B cell (primary cell): ENCODE measurements at regions not wholly inside any gene's neighbourhood (a gene's known extent, or its start where the extent isn't known, plus 50 kb on each side); places are given as distances from the start of the nearest gene placed in this dataset.

Source experiments
- ATAC-seq: fragments of 200-7000 bp; cut with Tn5 transposase; one replicate; pipeline ENCODE4 v1.10.0; 2021; ENCODE audit warnings: low read depth, mild to moderate bottlenecking, moderate number of reproducible peaks, moderate library complexity
- CTCF ChIA-PET: fragments of 350-600 bp; sonication (Branson Sonifier 250); formaldehyde crosslinking; loops from one replicate; lab custom pipeline; 2021; ENCODE audit warnings: antibody characterized with exemption, inconsistent platforms; lab: Charles Lee
- POLR2A ChIA-PET: fragments of 350-600 bp; sonication (Branson Sonifier 250); formaldehyde crosslinking; loops from one replicate; lab custom pipeline; 2021; ENCODE audit warnings: antibody characterized with exemption; lab: Charles Lee
- DNase-seq: peaks from one replicate; pipeline ENCODE4 v3.0.0; 2013
- H2AFZ ChIP-seq: 2 replicates; pipeline ENCODE4 v1.6.1; 2012; ENCODE audit warnings: mild to moderate bottlenecking, low read depth, low read length; ENCODE audit not compliant: insufficient read depth, poor library complexity, severe bottlenecking
- H3K27ac ChIP-seq, 2 donors: 1 replicate in 1 of 2; 2 replicates in 1 of 2; pipeline ENCODE4 v1.5.1; 2012 to 2013; ENCODE audit warnings: low read length in 2 of 2, mild to moderate bottlenecking in 2 of 2, moderate library complexity in 1 of 2
- H3K27me3 ChIP-seq, 4 experiments: fragments of 200-600 bp in 1 of 4; sonication (generic) in 1 of 4; replicated peaks in 1 of 4; 1 replicate in 2 of 4; 2 replicates in 2 of 4; pipeline versions ENCODE4 v1.6.1 to v1.7.0; 2013 to 2016; ENCODE audit warnings: low read length in 3 of 4, mild to moderate bottlenecking in 2 of 4, mixed read lengths in 1 of 4, moderate library complexity in 1 of 4; ENCODE audit not compliant: insufficient read depth in 4 of 4, control insufficient read depth in 3 of 4; ENCODE audit errors: control extremely low read depth in 1 of 4
- H3K36me3 ChIP-seq, 2 experiments: replicated peaks in 1 of 2; 1 replicate in 1 of 2; 2 replicates in 1 of 2; pipeline versions ENCODE4 v1.6.1 to v1.7.1; 2013; ENCODE audit warnings: low read length in 1 of 2; ENCODE audit not compliant: insufficient read depth in 2 of 2, control insufficient read depth in 1 of 2; ENCODE audit errors: control extremely low read depth in 1 of 2, extremely low read depth in 1 of 2
- H3K4me1 ChIP-seq, 2 donors: fragments of 200-600 bp in 1 of 2; sonication (generic) in 1 of 2; 1 replicate in 1 of 2; 2 replicates in 1 of 2; pipeline versions ENCODE4 v1.5.1 to v1.6.1; 2013 to 2017; ENCODE audit warnings: low read length in 2 of 2; ENCODE audit not compliant: control insufficient read depth in 2 of 2, insufficient read depth in 2 of 2
- H3K4me2 ChIP-seq: replicated peaks from 2 replicates; pipeline ENCODE3; 2012; ENCODE audit warnings: mild to moderate bottlenecking, low read depth, low read length; ENCODE audit not compliant: poor library complexity, severe bottlenecking
- H3K4me3 ChIP-seq, 5 experiments: fragments of 200-600 bp in 1 of 5; sonication (generic) in 1 of 5; 1 replicate in 3 of 5; 2 replicates in 2 of 5; pipeline versions ENCODE4 v1.5.1 to v1.7.0; 2011 to 2016; ENCODE audit warnings: low read length in 4 of 5, mild to moderate bottlenecking in 4 of 5, low read depth in 2 of 5, control low read depth in 1 of 5, moderate library complexity in 1 of 5; ENCODE audit not compliant: insufficient read depth in 1 of 5; ENCODE audit errors: control extremely low read depth in 1 of 5, extremely low read depth in 1 of 5
- H3K79me2 ChIP-seq: fragments of 200-600 bp; sonication (generic); one replicate; pipeline ENCODE4 v1.6.0; 2016; ENCODE audit warnings: low read length; ENCODE audit not compliant: control insufficient read depth, insufficient read depth
- H3K9ac ChIP-seq: fragments of 200-600 bp; sonication (generic); 2 replicates; pipeline ENCODE4 v1.6.1; 2017; ENCODE audit warnings: mild to moderate bottlenecking, low read length, moderate library complexity
- H3K9me3 ChIP-seq, 3 donors: one replicate each; pipeline versions ENCODE4 v1.6.1 to v1.7.1; 2013; ENCODE audit warnings: low read length in 2 of 3; ENCODE audit not compliant: control insufficient read depth in 2 of 3, insufficient read depth in 1 of 3; ENCODE audit errors: control extremely low read depth in 1 of 3
- H4K20me1 ChIP-seq: 2 replicates; pipeline ENCODE4 v1.6.0; 2012; ENCODE audit warnings: mild to moderate bottlenecking, low read length; ENCODE audit not compliant: insufficient read depth, control insufficient read depth, poor library complexity, severe bottlenecking
- H3K27ac Mint-ChIP-seq: one replicate; pipeline ENCODE4 v1.8.0; 2021; ENCODE audit warnings: mixed read lengths
- H3K27me3 Mint-ChIP-seq: one replicate; pipeline ENCODE4 v1.8.0; 2021; ENCODE audit warnings: mixed read lengths
- H3K4me1 Mint-ChIP-seq: one replicate; pipeline ENCODE4 v1.8.0; 2021; ENCODE audit warnings: mixed read lengths
- H3K4me3 Mint-ChIP-seq: one replicate; pipeline ENCODE4 v1.8.0; 2021; ENCODE audit warnings: mixed read lengths
- H3K9me3 Mint-ChIP-seq: one replicate; pipeline ENCODE4 v1.8.0; 2022; ENCODE audit warnings: mixed read lengths; ENCODE audit not compliant: insufficient read depth
- CTCF ChIP-seq: fragments of 200-600 bp; IDR thresholded peaks from one replicate; pipeline ENCODE4 v1.8.0; 2022; ENCODE audit warnings: antibody characterized with exemption, mild to moderate bottlenecking
- EZH2 ChIP-seq: IDR thresholded peaks from 2 replicates; pipeline ENCODE4 v1.6.1; 2012; ENCODE audit warnings: borderline replicate concordance, low read depth, mild to moderate bottlenecking, moderate library complexity, low read length; ENCODE audit not compliant: insufficient read depth, poor library complexity, severe bottlenecking
- WGBS: methylation state at CpG from one replicate; pipeline ENCODE4 v1.1.5; 2013; ENCODE audit warnings: missing lambda C conversion rate; ENCODE audit not compliant: insufficient coverage; 5-methylcytosine and 5-hydroxymethylcytosine counted together
- intact Hi-C: fragments of 100-400 bp; cut with micrococcal nuclease; formaldehyde crosslinking; loops from one replicate; pipeline ENCODE4 v1.10.0; 2022

- Histone ChIP-seq H3K79me2 (no peaks in the 10 kb centered on the region), H2AFZ (no peak overlapping the region), H3K27me3 (no peaks in the 10 kb centered on the region), H3K9ac (no peak overlapping the region), H3K4me1 (no peaks in the 10 kb centered on the region), H3K4me2 (no peak overlapping the region), H3K36me3 (no peaks in the 10 kb centered on the region), H3K4me3 (no peak overlapping the region), H3K9me3 (peaks cover 0 to 7% (median 0%) of the 10 kb centered on the region in 3 donors), H3K27ac (no peak overlapping the region), H4K20me1 (no peaks in the 10 kb centered on the region)
- ATAC-seq (no peak), DNase-seq (no peak)
- Mint-ChIP-seq H3K27ac (no peak overlapping the region), H3K9me3 (peaks cover 4% of the 10 kb centered on the region), H3K4me3 (no peak overlapping the region), H3K4me1 (no peaks in the 10 kb centered on the region), H3K27me3 (no peaks in the 10 kb centered on the region)
- 83% methylated on average over 1 of the region's 2 CpGs for WGBS
- ChIA-PET CTCF (no interaction called here), POLR2A (no interaction called here)
- intact Hi-C loops = no loop called here
- TF ChIP-seq CTCF (no peak), EZH2 (no peak)
Measured at GRCh38 chr7:8818406-8818805, 385.0 kb downstream of the NXPH1 start.

GRCh38 chr7:8822595-8822994 is 389.2 kb downstream of the NXPH1 start:
- no peak overlapping the region for H3K4me3 Mint-ChIP-seq
- CTCF ChIA-PET = no interaction called here
- TF ChIP-seq EZH2 = no peak
- no peak for TF ChIP-seq CTCF
- peaks cover 4% of the 10 kb centered on the region for H3K9me3 Mint-ChIP-seq
- Histone ChIP-seq H3K4me3 (no peak overlapping the region), H3K9ac (no peak overlapping the region), H4K20me1 (no peaks in the 10 kb centered on the region), H3K36me3 (no peaks in the 10 kb centered on the region), H3K4me2 (no peak overlapping the region), H2AFZ (no peak overlapping the region), H3K27me3 (no peaks in the 10 kb centered on the region), H3K9me3 (peaks cover 0 to 7% (median 0%) of the 10 kb centered on the region in 3 donors), H3K4me1 (no peaks in the 10 kb centered on the region), H3K27ac (no peak overlapping the region), H3K79me2 (no peaks in the 10 kb centered on the region)
- H3K27ac Mint-ChIP-seq = no peak overlapping the region
- POLR2A ChIA-PET = no interaction called here
- ATAC-seq (no peak), DNase-seq (no peak)
- H3K27me3 Mint-ChIP-seq = no peaks in the 10 kb centered on the region
- H3K4me1 Mint-ChIP-seq = no peaks in the 10 kb centered on the region
- 68% methylated on average over 2 of the region's 2 CpGs for WGBS
- intact Hi-C loops = no loop called here
